ENCODE measurements at regions not wholly inside any gene's neighbourhood (a gene's known extent, or its start where the extent isn't known, plus 50 kb on each side); places are given as distances from the start of the nearest gene placed in this dataset.
A peak's percentile ranks its signal among the peaks of the same experiment; 100 is the strongest.

DNA sequence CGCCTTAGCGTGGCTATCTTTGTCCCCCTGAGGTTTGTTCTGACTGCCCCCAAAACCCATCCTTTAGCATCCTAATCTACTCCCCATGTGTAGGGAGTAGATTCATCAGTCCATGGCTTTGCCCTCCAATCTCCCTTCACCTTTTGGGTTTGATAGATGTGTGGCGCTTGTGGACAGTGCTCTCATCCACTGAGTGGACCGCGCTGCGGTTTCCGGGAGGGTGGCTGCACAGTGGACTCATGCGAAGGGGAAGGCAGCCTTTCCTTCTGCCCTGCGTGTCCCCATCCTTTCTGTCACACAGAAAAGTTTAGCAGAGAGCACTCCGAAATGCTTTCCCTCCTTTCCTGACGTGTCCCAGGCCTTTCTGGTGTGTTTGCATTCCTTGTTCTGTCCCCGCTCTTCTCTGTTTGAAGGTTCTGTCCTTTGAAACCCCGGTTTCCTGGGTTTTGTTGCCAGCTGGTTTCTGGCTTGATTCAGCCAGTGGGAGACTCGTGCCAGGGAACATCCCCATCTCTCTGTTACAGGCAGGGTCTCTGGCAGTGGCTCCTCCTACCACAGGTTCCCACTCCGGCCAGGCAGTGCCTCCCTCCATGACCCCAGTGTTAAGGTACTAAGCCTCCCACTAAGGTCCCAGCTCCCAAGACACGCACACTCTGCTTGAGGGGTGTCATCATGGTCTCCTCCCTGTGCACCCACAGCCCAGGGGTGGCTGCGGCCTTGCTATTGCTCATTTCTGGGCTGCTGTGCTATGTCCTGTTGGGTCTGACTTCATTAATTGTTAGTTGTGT, 547.7 kb upstream of the DPP6 start:
- FAIRE-seq, result no peak

DNA sequence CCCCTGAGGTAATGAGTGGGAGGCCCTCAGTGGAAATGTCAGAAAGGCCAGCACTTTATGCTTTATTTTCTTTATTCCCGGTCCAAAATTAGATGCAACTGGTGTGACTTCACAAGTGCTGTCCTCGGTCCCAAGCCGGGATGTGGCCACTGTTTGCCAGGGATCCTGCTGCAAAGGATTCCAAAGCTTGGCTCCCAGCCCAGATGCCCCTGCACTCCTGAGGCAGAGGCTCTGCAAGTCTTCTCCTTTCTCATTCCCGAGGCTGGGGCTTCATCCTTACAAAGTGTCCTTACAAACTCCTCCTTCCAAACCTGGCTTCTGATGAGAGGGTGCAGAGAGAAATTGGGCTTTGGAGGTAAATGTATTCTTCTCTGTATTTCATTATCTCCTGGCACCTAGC, 544.3 kb upstream of the DPP6 start:
- DNase-seq (ENCODE audit: low spot score in 2 of 2), result no peak
- FAIRE-seq, result no peak

More for the DNA sequence above, 547.7 kb upstream of the DPP6 start:
- DNase-seq (ENCODE audit: low spot score in 2 of 2), result no peak

DNA sequence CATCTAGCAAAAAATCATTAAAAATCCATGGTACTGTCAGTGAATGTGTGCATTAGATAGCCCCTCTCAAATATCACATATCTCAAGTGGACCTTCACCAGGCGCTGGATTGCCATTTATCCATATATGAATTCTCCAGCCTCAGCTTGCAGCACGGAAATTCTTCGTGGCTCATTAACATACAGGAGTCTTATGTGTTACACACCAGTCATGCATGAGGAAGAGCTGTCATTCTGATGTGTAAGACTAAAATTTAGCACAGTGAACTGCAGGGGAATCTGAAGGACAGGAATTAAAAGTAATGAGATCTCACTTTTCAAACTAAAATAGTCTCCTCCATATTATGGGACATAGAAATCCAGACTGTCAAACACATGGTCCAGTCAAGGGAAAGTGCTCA, 542.4 kb upstream of the DPP6 start:
- no peak for DNase-seq (ENCODE audit: low spot score in 2 of 2)
- FAIRE-seq, result no peak

DNA sequence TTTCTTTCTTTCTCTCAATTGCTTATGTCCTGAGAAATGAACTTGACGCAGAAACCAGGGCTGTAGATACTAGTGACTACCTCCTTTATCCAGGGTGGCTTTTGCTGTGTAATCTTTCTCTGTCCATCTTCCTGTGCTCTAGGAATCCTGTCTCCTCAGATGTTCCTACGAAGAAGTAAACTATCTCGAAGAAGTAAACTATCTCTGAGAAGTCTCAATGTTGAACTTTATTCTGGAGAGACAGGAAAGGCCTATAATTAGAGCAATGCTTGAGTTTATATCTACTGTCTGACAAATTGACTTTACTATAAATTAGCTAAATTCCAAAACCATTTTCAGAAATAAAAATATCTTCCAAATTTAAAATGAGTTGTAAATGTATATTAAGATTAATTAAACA, 541.5 kb upstream of the DPP6 start:
- FAIRE-seq, result no peak
- no peak for DNase-seq (ENCODE audit: low spot score in 2 of 2)

DNA sequence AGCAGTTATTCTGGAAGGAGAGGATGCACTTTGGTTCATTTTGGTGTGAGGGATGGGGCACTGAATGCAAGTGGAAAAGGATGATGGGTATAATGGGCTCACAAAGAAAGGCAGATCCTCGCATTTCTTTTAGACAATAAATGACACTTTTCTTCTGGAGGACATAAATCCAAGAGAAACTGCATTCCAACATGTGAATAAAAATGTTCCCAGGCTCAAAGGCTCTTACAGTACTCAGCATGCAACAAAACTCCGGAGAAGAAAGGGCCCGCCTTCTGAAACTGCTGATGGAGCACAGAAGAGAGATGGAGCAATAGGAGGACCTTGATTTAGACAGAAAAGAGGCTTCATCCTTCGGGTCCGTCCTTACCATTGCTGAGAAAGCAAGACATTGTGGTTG, 538.2 kb upstream of the DPP6 start:
- DNase-seq (ENCODE audit: low spot score in 2 of 2) (no peak), FAIRE-seq (no peak)

DNA sequence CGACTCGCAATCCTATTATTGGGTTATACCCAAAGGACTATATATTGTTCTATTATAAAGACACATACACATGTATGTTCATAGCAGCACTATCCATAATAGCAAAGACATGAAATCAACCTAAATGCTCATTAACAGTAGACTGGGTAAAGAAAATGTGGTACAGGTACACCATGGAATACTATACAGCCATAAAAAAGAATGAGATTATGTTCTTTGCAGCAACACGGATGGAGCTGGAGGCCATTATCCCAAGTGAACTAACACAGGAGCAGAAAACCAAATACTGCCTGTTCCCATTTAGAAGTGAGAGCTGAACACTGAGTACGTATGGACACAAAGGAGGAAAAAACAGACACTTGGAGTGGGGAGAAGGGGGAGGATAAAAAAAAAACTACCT, 536.8 kb upstream of the DPP6 start:
- DNase-seq (ENCODE audit: low spot score in 2 of 2) (no peak), FAIRE-seq (no peak)

DNA sequence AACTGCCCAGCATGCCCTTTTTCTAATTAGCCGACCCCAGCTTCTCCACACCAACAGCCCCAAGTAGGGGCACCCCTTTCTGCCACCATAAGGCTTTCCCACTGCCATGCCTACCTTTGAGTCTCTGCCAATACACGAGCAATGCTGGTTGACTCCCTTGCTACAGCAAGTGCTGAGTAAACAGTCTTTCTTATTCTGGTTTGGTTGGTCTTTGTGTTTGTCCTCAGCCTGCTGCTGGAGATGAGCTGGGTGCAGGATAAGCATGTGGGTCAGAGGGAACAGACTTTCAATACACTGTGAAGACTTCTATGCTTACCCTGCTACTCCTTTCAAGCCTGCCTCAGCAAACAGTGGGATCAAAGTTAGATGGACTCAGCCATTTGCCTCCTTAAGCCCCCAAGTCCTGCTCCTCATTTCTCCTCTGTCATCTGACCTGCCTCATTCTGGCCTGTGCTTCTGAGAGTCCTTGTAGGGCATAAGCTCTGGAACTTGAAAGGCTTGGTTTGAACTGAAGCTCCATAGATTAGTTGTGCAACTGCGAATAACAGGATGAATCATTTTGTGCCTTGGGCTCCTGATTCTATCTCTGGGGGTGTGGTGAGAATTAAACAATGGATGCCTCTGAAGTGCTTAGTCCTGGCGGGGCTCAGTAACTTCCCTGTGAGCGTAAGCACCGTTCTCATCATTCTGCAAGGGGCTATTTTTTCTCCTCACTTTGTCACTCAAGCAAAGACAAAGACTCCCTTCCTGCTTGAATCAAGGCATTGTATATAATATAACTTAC, 533.8 kb upstream of the DPP6 start:
- DNase-seq (ENCODE audit: low spot score in 2 of 2), result no peak
- FAIRE-seq, result no peak

DNA sequence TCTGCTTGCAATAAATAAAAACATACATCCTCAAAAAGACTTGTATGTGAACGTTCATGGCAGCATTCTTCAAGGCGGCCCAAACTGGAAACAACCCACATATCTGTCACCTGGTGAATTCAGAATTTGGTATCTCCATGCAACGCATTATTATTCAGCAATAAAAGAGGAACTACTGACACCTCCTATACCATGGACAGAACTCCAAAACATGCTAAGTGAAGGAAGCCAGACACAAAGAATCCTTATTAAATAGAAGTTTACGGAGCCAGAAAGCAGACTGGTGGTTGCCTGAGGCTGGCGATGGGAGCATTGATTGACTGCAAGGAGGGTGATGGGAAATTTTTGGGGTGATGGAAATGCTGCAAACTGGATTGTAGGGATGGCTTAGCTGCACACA, 530.8 kb upstream of the DPP6 start:
- no peak for FAIRE-seq
- DNase-seq (ENCODE audit: low spot score in 2 of 2), result no peak

DNA sequence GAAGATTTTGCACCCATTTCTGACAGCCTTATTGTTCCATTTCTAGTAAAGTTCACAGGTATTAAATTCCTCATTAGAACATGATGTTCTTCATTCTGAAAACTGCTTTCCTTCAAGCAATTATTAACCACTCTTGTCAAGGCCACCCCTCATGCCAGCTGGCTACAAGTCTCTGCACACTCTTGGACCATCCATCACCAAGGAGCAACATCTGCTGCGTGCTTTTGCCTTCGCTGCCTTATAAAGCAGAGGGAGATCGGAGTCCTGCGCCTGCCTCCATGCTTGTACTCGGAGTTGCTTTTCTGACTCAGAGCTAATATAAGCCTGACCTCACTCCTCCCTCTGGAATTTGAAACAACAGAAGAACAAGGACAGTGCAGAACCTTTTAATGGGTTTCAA, 529.9 kb upstream of the DPP6 start:
- no peak for FAIRE-seq
- no peak for DNase-seq (ENCODE audit: low spot score in 2 of 2)

DNA sequence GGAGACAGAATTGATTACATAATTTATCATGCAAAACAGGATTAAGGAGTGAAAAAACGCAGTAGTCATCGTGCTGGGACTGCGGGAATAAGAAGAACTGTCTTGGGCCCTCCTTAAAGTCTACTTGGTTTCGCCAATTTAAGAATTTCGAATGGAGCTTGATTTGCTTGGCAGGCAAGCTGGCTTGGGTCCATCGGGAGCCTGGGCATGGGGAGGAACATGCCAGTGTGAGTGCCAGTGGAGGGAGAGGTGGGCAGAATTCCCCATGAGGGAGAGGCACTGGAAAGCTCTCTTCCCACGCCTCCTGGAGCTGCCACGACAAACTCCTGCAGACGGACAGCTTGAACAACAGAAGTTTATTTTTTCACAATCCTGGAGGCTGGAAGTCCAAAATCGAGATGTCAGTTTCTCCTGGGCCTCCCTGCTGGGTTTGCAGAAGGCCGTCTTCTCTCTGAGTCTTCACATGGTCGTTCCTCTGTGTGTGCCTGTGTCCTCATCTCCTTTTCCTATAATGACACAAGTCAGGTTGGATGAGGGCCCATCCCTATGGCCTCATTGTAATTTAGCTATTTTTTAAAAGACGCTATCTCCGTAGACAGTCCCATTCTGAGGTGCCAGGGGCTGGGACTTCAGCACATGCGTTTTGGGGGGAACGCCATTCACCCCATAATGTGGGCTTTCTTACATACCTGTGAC, 528.7 kb upstream of the DPP6 start:
- no peak for DNase-seq (ENCODE audit: low spot score in 2 of 2)
- no peak for FAIRE-seq

DNA sequence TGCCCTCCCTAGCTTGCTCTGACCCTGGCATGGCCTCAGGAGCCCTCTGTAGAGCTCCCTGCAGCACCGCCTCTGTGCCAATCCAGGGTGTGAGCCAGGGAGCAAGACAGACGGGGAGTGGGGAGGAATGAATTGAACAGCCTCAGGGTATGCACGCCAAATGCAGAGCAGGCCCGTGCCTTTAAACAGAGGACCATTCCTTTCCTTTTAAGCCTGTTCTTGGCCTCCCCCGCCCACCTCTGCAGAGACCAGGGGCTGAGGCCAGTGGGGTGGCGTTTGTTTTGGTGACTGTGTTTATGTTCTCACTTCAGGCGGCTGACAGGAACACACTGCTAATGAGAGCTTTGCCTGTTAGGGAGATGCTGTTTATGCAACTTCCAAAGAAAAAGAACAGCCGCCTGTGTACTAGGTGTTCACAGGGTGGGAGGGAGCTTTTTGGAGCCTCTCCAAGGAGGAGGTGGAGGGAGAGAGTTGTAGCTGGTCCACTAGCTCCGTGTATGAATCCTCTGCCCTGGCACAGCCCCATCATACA, 528.1 kb upstream of the DPP6 start:
- FAIRE-seq, result no peak
- peak; percentile 5 to 18 for DNase-seq (ENCODE audit: low spot score in 2 of 2)

DNA sequence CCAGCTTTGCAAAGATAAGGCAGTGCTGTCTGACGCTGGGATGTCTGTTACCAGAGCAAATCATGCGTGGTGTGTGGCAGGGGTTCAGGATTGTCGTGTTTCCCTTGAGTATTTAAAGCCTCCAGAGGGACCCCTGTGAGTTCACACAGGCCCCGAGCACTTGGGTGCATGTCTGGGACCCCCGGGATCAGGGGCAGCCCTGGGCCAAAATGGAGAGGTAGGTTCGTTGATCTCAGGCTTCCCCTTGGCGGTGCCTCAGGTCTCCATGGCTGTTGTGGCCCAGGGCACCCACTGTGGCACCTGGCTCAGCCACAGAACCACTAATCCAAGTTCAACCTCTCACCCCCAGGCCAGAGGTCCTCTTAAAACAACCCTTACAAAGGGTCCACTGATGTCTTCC, 523.1 kb upstream of the DPP6 start:
- no peak for FAIRE-seq

DNA sequence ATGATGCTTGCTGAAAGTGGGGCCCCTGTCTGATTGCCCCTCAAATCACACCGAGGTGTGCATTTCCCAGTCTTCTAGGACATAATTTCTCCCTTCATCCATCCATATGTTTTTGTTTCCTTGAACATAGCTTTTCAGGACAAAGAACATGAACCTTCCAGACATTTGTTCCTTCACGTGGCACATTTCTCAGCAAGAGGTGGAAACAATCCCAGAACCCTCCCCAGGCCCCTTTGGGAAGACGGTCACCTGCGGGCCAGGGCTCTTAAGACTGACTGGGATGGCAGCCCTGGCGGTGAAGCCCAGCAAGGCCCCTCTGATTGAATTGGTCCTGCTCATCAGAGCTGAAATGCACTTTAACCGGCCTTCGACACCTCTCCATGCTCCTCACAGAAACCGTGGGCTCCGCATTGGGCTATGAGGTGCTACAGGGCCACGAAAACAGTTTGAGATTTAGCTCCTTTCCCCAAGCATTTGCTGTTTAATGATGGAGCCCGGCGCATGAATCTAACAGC, 522.5 kb upstream of the DPP6 start:
- FAIRE-seq (no peak), DNase-seq (ENCODE audit: low spot score in 2 of 2) (no peak)

More for the DNA sequence above, 523.1 kb upstream of the DPP6 start:
- DNase-seq (ENCODE audit: low spot score in 2 of 2), result no peak

DNA sequence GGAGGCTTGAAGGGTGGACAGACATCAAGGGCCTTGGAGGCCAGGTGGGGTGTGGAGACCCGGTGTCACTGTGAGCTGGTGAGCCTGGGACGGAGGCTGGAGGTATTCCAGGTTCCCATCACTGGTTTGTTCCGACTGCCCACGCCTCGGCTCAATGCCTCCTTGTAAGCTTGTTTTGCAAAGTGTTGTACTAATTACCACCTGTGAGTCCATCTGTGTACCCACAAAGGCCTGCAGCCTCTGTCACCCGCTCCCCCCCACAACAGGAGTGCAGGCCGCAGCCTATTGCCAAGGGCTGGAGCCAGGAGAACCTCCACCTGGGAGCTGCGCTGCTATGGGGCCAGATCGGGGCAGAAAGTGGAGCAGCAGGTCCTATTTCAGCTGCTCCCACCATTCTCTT, 521.8 kb upstream of the DPP6 start:
- FAIRE-seq, result no peak
- no peak for DNase-seq (ENCODE audit: low spot score in 2 of 2)

DNA sequence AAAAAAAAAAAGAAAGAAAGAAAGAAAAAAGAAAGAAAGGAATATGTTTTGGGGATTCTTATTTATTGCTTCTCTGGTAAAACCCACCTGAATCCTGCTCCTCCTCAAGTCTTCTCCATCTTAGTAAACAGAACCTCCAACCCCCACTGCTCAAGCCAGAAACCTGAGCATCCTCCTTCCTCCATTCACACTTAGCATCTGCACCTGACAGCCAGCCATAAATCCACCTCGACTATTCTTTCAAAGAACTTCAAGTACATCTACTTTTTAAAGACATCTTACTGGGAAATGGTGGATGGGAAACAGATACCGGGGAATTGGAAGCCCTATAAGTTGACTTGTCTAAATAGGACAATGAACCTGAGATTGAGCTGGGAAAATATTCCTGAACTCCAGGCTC, 519.9 kb upstream of the DPP6 start:
- no peak for DNase-seq (ENCODE audit: low spot score in 2 of 2)
- no peak for FAIRE-seq

DNA sequence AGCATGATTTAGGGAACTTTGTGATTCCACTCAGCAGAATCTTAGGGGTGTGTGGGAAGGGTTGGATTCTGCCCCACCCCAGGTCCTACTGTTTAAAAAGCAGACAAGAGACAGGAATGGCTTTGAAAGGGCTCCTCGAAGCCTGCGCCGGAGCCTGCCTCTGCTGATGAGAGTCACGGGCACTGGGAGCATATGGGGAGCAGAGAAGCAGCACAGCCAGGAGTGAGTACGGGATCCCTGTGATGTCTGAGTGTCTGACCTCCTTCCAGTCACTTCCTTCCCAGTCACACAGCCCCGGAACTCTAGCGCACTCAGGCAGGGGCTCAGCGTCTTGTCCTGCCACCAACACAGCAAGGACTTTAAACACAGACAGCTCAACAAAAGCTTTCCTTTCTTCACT, 514.9 kb upstream of the DPP6 start:
- no peak for DNase-seq (ENCODE audit: low spot score in 2 of 2)

DNA sequence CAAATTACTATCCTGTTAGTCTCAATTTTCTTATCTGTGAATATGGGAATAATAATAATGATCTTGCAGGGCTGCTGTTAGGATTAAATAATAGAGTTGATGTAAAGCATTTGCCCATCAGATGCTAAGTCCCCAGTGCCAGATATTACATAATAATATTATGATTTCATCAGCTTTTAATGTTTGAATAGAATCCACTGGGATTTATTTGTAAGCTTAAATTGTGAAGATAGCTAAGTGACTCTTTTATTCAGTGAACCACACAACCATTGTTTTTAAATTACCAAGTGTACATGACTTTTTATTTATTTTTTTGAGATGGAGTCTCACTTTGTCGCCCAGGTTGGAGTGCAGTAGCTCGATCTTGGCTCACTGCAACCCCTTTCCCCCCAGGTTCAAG, 510.3 kb upstream of the DPP6 start:
- FAIRE-seq (no peak), DNase-seq (ENCODE audit: low spot score in 2 of 2) (no peak)

More for the DNA sequence above, 514.9 kb upstream of the DPP6 start:
- no peak for FAIRE-seq

DNA sequence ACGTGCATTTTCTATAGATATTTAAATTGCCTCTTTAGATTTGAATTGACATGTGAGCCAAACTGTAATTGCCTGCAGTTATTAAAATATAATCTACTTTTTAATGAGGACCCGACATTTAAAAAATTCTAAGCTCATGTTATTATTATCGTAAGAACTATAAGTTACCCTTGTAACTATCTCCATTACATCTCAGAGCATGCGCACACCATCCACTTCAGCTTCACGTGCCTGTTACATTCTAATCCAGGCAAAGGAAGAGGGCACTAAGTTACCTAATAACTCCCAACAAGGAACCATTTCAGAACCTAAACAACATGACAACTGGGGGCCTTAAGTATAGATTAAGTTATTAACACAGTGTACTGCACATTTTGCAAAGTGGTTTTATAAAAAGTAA, 509.0 kb upstream of the DPP6 start:
- no peak for DNase-seq (ENCODE audit: low spot score in 2 of 2)
- FAIRE-seq, result no peak

DNA sequence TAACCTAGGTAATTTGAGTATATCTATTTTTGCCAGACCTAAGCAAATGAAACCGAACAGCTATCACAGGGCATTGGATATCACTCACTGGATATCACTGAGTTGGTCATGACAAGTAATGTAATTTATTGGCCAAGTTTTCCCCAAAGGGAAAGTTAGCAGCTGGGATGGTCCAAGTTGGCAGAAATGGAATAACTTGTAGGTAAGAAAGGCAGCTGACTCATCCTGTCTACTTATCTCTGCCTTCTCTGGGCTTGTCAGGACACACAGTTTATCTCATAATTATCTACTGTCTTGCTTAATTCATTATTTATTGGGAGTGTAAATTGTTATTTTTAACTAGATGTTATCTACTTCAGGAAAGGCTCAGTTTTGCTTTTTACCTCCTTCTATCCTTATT, 502.0 kb upstream of the DPP6 start:
- no peak for DNase-seq (ENCODE audit: low spot score in 2 of 2)
- no peak for FAIRE-seq

DNA sequence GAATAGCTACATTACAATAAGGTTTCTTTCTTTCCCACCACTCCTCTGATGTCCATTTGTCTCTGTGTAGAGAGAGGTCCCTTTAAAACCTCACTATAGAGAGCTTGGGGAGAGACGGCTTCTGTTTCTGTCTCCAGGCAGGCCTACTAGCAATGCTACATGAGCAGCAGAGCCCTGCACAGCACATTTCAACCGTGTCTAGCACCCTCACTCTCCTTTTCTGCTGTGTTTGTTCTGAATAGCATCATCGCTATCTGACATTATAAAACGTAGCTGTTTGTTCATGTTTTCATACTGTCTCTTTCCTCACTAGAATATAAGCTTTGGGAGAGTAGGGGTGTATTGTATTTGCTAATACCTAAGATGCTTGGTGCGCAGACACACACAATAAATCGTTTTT, 487.8 kb upstream of the DPP6 start:
- FAIRE-seq (no peak), DNase-seq (ENCODE audit: low spot score in 2 of 2) (no peak)

DNA sequence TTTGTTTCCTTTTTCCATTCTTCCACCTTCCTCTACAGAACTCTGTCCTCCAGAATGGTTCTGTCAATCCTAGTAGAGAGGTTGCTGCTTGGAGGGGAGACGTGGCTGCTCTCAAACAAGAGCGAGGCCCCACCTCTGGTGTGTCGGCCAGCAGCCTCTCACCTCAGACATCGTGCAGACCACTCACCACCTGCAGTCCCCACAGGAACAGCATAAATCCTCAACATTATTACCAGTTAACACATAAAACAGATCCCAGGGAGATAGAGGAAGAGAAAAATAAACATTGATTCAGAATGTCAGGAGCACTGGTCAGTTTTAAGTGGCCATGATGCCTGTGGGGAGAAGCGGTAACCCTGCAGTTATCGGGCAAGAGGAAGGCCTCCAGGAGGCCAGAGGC, 485.9 kb upstream of the DPP6 start:
- no peak for DNase-seq (ENCODE audit: low spot score in 2 of 2)
- no peak for FAIRE-seq

Data from frontal cortex (tissue), 3 donors.